Amniotic epithelial cell (primary cell): ENCODE measurements at regions not wholly inside any gene's neighbourhood (a gene's known extent, or its start where the extent isn't known, plus 50 kb on each side); places are given as distances from the start of the nearest gene placed in this dataset.
A peak's percentile ranks its signal among the peaks of the same experiment; 100 is the strongest.

Source experiments
- DNase-seq: peaks from one replicate; pipeline ENCODE4 v3.0.0-alpha.2; 2010; ENCODE audit warnings: low read depth

DNA sequence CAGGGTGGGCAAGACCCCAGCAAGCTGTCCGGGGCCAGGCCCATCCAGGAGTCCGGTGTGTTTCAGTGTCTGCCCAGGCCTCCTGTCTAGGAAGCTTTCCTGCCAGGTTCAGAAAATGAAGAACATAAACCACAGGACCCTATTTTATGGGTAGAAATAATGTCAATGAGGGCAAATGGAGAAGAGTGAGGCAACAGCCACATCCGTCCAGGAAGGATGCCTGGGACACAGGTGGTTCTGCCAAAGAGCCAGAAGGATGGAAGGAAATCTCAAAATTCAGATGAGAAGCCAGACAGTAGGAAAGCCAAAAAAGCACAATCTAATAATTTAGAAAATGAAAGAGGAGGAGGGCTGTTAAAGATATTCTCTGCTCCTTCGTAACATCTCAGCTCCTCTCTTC, 262.3 kb downstream of the AUH start:
- DNase-seq, result no peak

DNA sequence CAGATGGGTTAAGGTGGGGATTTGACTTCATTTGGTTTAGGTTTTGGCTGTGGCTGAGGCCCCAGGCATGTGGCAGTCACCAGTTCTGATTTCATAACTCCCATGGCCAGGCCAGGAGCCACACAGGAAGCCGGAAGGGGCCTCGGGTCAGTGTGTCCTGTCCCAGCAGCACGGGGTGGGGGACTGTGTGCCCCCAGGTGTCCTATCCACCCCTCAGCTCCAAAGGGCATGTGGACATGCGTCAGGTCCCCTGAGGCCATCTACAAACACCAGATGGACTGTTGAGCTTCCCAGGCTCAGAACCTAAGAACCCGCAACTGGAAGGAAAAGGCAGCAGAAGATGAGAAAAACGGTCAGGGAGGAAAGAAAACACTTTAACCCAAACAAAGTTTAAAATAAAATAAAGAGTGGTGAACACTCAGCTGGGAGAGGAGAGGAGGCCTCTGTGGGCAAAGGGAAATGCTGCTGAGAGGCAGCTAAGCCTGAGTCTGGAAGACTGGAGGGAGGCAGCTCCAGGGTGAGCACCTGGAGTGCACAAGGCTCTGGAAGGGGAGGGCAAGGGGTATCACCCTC, 260.8 kb downstream of the AUH start:
- DNase-seq, result no peak

DNA sequence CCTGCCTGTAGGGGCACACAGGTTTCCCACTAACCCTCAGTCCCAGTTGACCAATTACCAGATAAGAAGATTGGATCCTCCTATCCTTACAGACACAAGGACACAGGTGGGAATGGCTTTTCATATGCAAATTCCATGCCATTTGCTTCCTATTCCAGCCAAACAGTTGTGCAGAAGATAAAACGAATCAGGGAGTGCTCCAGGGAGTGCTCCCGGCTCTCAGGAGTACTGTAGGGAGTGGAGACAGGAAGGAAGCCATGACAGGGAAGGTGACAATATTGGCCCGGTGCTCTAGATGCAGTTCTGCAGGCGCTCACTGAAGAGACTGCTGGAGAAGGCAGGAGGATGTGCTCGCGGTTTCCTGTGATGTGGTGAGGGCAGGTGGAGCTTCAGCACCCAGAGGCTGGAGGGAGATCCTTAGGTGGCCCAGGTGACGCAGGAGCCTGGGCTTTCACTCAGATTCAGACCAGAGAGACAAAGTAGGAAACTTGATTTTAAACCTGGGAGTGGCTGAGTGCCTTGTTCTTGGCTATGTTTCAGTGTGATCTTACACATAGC, 260.0 kb downstream of the AUH start:
- no peak for DNase-seq

DNA sequence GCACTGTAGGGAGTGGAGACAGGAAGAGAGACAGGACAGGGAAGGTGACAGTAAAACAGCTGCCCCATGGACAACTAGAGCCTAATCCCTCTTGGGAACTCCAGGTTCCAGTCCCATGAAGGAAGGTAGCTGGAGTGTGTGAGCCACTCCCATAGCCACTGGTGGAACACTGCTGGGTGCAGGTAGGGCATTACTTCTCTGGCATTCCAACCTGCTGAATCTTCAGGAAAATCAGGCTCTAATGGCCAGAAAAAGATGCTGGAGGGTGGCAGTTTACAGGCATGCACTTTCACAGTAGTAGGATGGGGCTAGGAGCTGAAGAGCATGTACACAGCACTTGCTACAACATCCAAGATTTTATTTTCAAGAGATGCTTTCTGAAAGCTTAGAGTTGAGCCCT, 259.4 kb downstream of the AUH start:
- no peak for DNase-seq

DNA sequence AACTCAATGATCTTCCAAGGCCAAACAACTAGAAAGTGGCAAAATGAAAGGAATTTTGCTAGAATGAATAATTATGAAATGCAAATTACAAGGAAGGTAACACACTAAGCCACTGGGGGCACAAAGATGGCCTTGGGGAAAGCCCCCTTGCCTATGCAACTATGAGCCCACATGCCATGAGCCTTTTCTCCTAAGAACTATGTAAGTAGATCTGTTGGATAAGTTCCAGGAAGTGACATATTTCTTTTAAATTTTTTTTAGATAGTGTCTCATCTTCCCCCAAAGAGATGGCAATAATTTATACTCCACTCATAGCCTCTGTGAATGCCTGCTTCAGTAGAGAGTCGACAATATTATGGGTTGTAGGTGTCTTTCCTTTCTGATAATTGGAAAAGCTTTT, 257.8 kb downstream of the AUH start:
- DNase-seq, result no peak

DNA sequence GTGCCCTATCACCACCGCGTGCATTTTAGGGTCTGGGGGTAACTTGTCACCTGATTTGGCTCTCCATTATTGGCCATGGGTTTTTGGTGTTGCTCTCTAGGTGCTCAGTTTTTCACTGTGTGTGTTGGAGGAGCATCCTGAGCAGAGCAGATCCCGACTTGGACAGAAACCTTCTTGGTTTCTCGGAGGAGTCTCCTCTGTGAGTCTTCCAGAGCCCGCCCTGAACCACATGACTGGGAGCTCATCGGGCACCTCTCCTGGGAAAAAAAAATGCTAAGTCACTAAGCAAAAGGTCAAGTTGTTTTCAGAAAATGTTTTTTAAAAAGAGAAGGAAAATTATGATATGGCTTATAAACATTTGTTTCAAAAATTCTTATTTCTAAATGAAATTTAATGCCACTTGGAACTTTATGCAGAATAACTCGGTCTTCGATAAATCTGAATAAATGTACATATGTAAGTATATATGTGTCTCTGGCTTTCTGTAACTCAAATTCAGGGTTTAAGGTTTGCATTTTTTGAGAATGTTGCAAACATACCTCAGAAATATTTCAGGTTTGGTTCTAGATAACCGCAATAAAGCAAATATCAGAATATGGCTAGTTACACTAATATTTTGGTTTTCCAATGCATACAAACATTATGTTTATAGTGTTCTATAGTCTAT, 255.2 kb downstream of the AUH start:
- no peak for DNase-seq

DNA sequence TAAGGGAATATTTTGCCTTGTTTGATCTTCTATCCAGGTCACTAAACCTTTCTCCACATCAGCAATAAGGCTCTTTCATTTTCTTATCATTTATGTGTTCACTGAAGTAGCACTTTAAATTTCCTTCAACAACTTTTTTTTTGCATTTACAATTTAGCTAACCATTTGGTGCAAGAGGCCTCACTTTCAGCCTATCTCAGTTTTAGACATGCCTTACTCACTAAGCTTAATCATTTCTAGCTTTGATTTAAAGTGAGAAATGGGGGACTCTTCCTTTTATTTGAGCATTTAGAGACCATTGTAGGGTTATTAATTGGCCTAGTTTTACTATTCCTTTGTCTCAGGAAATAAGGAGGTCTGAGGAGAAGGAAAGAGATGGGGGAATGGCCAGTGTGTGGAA, 250.5 kb downstream of the AUH start:
- no peak for DNase-seq

DNA sequence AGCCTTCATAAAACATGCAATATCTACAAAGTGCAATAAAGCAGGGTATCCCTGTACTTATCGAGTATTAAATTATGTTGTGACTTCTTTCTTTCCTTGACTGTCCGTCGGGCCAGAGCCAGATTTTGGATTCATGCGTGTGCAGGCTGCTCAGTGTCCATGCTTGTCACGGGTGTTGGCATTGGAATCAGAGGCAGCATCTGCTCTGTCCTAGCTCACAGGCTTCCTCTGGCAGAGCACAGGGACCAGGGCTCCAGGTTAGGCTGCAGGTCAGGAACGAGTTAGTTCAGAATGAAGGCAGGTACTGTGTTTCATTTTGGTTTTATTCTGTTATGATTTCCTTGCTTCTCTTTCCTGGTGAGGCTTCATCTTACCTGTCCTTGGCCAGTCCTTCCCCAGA, 249.8 kb downstream of the AUH start:
- DNase-seq, result no peak

DNA sequence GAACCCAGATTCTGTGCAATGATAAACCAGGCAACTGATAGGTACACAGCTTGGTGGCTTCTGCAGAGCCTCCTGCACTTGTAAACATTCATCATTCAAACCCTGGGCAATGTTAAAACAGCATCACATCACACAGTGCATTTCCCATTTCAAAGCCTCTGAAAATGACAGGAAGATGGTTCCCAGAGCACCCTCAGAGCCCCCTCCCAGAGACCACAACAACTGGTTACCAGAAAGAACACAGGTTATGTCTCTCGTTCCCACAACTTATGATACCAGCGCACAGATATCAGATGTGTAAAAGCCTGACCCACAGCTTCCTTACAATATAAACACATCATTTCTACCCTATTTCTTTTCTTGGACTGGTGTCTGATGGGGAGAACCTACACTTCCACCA, 248.7 kb downstream of the AUH start:
- DNase-seq, result no peak

DNA sequence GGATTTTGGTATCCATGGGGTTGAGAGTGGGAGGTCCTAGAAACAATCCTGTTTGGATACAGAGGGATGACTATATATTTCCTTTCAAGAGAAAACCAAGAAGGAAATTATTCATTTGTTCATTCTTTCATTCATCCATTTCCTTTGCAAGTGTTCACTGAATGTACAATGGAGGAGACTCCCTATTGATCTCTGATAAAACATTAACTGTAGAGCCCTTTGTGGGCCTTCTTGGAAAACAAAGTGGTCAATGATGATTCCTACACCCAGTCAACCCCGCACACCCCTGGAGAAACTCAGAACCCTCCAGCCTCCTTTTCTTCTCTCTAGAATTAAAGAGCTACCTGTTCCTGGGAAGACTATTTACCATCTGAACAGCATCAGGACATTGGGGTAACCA, 247.3 kb downstream of the AUH start:
- DNase-seq, result no peak

DNA sequence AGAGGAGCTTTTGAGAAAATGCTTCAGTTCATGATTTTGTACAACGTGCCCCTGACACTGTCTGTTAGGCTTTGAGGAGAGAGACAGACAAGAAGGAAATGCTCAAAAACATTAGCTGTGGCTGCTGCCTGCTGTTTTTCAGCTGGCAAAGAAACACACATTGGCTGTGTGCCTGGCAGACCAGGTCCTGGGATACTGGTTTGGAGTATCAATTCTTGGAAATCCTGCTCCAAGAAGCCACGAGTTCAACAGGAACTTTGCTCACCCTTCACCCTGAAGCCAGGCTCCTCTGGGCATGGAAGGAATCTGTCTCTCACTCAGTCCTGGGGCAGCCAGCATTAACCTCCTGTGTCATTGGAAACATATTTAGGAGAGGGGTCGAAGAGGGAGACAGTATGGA, 245.5 kb downstream of the AUH start:
- DNase-seq, result no peak

DNA sequence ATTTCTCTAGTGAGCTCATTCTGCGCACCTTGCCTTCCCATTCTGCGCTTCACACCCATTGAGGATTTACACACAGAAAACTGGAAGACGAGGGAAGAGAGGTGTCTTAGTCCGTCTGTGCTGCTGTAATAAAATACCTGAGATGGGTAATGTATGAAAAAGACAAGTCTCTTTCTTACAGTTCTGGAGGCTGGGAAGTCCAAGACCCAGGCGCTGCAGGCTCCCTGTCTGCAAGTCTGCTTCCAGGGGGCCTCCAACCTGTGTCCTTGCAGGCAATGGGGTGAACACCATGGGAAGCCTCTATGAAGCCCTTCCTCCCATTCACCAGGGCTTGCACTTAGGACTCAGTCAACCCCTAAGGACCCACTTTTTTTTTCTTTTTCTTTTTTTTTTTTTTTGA, 245.0 kb downstream of the AUH start:
- no peak for DNase-seq

DNA sequence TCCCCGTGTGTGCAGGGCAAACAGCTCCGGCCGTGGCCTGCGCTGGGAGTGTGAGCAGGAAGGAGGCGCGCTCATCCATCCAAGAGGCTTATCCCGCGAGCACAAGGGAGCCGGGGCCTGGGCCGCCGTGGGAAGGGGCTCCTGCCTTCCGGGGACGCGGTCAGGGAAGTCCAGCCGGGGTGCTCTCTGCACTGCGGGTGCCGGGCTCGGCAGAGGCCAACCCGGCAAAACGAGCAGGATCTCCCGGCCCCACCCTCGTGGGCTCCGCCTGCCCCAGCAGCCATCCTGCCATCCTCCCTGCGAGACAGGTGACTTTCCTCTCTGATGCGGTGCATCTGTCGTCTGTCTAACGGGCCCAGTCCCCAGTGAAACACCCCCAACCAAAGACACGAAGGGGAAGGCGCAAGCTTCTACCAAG, 244.2 kb downstream of the AUH start:
- no peak for DNase-seq

DNA sequence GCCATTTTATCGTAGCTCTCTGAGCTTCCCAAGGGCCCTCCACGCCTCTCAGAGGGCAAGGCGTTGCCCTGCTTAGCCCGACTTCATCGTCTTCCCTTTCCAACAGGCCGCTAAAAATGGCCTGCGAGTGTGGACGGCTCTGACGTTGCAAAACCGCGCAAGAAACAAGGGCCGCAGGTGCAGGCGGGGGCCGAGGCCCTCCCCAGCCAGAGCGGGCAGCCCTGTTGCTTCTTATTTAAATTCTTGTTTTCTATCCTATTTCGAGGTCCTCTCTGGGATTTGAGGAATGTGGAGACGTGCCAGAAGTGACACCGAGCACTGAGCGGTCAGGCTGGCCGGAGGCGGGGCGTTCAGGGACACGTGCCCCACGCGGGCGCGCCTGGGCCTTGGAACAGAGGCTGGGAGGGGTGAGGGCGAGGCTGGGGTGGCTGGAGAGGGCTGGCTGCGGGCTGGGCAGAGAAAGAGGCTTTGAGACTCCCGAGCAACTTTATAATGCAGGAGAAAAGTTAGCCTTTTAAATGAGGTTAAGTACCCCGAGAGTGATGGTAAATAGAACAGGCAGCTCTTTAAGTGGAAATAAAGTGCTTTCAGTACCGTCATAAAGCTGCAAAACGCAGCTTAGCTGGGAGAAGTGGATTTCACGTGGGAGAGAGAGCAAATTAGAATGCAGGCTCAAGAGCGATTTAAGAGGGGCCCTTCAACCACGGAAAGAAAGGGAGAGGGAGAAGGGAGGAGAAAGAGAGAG, 243.6 kb downstream of the AUH start:
- DNase-seq, result peak; percentile 63

DNA sequence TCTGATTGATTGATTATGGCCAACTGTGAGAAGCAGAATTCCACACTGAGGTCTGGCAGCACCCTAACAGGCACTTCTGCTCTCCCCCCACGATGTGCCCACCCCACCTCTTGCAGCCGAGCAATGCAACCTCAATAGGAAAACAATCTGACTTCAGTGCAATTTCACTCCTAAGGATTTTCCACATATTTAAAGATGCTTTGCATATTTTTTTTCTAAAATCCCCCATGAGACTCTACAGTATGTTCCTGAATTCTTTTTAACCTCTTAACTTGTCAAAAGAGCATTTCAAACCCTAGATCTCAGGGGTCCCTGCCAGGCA, 243.1 kb downstream of the AUH start:
- no peak for DNase-seq

DNA sequence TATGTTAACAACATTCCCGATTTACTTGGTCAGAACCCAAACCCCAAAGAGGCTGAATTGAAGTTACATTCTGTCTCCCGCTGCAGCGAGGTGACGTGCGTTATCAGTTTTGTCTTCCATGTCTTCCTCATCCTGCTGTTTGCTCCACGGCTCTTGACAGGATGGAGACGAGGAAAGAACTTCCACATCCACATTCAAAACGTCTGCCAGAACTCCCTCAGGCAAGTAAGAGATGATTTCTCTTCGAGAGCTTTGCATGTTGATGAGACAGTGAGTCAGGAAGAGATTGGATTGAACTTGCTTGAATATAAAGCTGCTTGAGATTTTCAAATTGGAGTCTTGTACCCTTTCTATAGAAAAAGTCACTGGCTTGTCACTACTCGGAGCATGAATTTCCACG, 242.6 kb downstream of the AUH start:
- DNase-seq, result peak; percentile 37

DNA sequence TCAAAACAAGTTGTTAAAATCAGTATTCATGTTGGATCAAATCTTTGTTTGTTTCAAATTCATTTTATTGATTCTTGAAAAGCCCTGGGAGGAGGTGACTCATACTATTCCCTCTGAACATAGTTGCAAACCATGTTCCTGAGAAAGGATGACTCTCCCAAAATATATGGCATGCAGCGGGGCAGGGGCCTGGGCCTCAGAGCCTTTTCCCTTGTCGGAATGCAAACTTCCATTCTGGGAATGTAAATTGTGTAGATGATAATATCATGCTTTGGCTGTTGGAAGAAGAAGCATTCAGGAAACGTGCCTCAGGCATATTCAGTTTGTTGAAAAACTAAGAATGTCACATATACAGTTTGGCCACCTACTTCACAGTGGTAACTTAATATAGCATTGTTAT, 242.0 kb downstream of the AUH start:
- no peak for DNase-seq

DNA sequence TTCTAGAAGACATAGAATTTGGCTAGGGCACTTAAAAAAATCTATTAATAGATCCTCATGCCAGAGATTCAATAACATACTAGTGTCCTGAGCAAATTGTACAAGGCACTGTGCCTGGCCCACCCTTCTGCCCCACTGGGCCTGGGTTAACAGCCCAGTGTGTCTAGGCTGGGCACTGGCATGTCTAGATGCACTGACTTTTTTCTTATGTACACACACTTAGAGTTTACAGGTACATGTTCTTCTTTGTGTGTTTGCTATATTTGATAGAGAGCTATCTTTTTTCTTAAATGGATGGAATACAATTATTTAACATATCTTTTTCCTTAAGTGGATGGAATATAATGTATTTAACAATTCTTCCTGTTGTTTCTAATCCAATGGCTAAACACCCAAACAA, 241.5 kb downstream of the AUH start:
- no peak for DNase-seq

DNA sequence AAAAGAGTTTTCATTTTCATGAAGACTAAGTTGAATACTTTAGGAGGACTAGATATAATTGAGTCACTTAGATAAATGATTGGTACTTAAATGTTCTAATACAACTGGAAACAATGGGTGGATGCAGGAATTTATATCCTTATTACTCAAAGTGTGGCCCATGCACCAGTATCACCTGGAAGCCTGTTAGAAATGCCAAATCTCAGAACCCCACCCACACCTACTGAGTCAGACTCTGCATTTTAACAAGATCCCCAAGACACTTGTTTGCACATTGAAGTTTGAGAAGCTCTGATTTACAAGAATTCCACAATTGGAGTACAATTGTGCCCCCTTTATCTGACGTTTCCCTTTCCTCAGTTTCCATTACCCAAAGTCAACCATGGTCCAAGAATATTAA, 239.0 kb downstream of the AUH start:
- DNase-seq, result no peak

DNA sequence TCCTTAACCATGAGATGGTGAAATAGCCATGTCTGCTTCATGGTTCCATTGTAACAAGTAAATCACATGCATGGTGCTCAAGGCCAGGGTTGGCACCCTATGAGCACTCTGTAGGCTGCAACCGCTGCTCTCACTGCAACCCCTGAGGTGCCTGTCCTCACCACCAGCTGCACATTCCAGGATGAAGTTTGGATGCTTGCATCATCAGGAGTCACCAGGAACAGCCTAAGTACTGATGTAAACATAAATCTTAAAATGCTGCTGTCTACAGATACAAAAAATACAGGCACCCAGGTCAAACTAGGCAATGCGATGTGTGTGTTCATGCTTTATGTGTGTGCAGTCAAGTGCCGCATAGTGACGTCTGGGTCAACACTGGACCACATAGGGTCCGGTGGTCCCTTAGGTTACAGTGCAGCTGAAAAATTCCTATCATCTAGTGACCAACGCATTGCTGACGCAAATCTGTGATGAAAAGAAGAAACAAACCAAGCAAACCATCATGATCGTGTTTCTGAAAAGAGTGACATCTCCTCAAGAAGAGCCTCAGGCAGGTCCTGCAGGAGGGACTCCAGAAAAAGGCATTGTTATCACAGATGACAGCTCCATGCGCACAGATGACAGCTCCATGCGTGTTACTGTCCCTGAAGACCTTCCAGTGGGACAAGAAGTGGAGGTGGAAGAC, 234.8 kb downstream of the AUH start:
- DNase-seq, result peak; percentile 78

DNA sequence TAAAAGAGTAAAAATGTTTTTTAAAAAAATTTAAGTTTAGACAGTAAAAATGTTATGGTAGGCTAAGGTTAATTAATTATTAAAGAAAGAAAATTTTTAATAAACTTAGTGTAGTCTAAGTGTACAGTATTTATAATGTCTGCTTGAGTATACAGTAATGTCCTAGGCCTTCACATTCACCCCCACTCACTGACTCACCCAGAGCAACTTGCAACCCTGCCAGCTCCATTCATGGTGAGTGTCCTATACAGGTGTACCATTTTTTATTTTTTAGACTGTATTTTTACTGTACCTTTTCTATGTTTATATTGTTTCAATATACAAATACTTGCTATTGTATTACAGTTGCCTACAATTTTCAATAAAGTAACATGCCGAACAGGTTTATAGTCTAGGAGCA, 234.1 kb downstream of the AUH start:
- peak; percentile 58 for DNase-seq

DNA sequence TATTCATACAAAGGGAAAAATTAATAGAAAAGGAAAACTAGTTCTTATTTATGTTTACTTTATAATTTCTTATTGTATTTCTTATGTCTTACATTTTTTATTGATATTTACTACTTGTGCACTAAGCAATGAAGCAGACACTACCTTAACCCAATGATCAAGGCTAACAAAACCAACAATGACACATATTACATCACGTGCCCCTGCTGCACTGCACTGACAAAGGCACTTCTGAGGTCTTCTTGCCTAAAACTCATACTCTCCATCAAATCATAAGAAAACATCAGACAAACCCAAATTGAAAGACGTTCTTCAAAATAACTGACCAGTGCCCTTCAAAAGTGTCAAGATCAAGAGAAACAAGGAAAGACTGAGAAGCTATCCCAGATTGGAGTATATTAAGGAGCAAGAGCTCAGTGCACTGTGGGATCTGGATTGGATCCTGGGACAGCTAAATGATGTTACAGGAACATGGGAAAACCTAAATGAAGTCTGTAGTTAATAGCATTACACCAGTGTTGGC, 230.9 kb downstream of the AUH start:
- DNase-seq, result no peak

DNA sequence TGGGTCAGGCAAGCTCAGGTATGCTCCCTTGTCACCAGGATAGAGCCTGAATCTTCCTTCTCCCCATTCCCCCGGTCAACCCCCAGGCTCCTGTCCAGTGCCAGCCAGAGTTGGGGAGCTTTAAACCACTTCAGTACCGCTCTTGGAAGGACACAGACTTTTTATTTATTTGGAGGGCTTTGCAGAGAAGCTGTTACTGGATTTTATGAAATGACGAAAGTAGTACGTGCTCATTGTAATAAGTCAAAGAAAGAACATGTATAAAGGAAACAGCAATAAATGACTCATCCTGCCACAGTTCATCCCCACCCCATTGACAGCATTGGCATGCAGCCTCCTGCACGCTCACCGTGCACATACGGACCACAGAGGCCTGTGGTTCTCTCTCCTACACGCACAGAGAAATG, 230.3 kb downstream of the AUH start:
- DNase-seq, result peak; percentile 90
